ENCODE measurements at regions not wholly inside any gene's neighbourhood (a gene's known extent, or its start where the extent isn't known, plus 50 kb on each side); places are given as distances from the start of the nearest gene placed in this dataset.

DNA sequence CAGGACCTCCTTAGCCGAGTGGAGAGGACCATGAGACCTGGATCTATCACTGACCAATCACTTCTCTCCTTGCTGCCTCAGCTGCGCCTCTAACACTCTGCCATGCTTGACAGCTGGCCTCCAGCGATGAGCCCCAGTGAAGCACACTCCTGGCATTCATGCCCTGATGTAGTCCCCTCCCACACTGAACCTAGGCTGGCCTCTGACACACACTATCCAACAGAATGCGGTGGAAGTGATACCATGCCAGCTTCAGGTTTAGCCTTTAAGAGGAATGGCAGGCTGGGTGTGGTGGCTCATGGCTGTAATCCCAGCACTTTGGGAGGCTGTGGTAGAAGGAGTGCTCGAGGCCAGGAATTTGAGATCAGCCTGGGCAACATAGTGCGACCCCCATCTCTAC lies 73.7 kb upstream of the LAPTM4A start:
- TF ChIP-seq, protein P1, sequence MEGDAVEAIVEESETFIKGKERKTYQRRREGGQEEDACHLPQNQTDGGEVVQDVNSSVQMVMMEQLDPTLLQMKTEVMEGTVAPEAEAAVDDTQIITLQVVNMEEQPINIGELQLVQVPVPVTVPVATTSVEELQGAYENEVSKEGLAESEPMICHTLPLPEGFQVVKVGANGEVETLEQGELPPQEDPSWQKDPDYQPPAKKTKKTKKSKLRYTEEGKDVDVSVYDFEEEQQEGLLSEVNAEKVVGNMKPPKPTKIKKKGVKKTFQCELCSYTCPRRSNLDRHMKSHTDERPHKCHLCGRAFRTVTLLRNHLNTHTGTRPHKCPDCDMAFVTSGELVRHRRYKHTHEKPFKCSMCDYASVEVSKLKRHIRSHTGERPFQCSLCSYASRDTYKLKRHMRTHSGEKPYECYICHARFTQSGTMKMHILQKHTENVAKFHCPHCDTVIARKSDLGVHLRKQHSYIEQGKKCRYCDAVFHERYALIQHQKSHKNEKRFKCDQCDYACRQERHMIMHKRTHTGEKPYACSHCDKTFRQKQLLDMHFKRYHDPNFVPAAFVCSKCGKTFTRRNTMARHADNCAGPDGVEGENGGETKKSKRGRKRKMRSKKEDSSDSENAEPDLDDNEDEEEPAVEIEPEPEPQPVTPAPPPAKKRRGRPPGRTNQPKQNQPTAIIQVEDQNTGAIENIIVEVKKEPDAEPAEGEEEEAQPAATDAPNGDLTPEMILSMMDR (IDR thresholded peaks at IDR 0.05), result no peak
- no peak for TF ChIP-seq POLR2A (IDR thresholded peaks at IDR 0.05)
